ENCODE measurements at regions not wholly inside any gene's neighbourhood (a gene's known extent, or its start where the extent isn't known, plus 50 kb on each side); places are given as distances from the start of the nearest gene placed in this dataset.
"Not testable (repeated sequence)": the region's sequence is repeated elsewhere in the genome, so short reads cannot be mapped to it uniquely, and the experiment has no call there.

DNA sequence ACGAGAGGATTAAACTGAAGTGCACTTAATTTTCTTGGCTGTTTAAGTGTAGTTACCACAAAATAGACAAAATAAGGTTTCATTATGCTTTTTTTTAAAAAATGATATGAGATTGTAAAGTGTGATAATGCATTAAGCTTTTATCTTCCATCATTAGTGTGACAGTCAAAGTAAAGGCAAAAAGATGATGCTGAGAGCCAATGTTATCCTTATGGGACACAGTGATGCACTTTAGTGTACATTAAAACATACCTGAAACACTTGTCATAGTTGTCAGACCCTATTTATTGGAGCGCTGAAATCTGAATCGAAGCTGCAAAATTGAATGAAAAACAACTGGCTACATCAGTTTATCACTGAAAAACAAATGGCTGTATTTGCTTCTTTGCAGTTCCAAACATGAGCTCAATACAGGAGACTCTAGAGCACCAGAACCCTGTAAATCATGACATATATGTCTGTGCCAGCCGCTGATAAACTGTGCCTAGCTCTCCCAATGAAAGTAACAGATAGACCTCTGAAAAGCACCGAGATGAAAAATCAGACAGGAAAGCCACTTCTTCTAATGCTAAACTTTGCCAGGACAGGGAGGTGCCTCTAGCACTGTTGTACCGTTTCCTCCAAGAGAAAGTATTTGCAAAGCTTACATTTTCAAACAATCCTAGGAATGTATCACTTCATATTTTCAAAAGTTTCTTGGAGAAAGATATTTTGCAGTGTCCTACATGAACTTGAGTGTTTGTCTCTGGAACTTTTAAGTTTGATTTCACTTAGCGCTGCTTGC, 120.7 kb upstream of the TMPRSS15 start:
- no peak for ATAC-seq
- no peak overlapping the region for H3K4me3 Mint-ChIP-seq
- H3K27ac Mint-ChIP-seq: no peak overlapping the region

DNA sequence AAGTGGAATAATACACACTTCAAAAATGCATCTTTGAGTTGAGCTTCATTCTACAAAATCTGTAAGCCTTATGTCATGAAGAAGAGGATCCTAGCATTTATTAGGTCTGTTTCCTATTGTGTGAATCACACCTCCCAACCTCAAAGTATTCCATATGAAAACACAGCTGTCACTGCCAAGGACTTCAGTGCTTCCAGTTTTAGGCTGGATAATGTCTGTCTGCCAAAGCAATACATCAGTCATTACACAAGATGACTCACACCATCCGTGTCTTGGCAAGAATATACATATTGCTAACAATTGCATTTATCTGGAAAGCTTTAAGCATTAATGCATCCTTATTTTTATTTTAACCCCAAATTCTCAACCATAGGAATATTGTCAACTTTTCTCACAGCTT, 125.7 kb upstream of the TMPRSS15 start:
- Mint-ChIP-seq H3K27ac (no peak overlapping the region), H3K36me3 (ENCODE audit: low read depth) (no peaks in the 10 kb centered on the region), H3K9me3 (no peaks in the 10 kb centered on the region), H3K4me3 (no peak overlapping the region), H3K4me1 (no peaks in the 10 kb centered on the region), H3K27me3 (no peaks in the 10 kb centered on the region)
- DNase-seq: no peak
- ATAC-seq: no peak

More for the DNA sequence above, 120.7 kb upstream of the TMPRSS15 start:
- no peaks in the 10 kb centered on the region for H3K4me1 Mint-ChIP-seq
- no peak for DNase-seq
- no peaks in the 10 kb centered on the region for H3K9me3 Mint-ChIP-seq
- no peaks in the 10 kb centered on the region for H3K27me3 Mint-ChIP-seq
- no peaks in the 10 kb centered on the region for H3K36me3 Mint-ChIP-seq (ENCODE audit: low read depth)

DNA sequence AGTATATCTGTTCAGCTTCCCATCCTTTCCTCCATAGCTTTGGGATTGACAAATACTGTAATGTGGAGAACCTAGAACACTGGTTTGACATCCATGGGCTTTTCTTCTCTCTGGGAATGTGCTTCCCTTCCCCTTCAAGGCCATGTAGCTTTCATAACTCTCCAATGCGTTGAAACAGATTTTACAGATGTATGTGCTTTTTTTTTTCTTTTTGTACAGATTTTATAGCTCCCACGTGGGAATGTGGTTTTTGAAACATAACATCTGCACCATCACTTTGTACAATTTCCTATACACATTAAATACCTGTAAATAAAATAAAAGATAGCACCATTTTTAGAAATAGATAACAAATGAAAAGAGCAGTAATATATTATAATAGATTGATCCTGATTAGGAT, 138.5 kb upstream of the TMPRSS15 start:
- DNase-seq: no peak
- Mint-ChIP-seq H3K4me1 (no peaks in the 10 kb centered on the region), H3K27ac (no peak overlapping the region), H3K36me3 (ENCODE audit: low read depth) (no peaks in the 10 kb centered on the region), H3K27me3 (no peaks in the 10 kb centered on the region), H3K4me3 (no peak overlapping the region), H3K9me3 (peaks cover 4% of the 10 kb centered on the region)
- ATAC-seq: no peak

DNA sequence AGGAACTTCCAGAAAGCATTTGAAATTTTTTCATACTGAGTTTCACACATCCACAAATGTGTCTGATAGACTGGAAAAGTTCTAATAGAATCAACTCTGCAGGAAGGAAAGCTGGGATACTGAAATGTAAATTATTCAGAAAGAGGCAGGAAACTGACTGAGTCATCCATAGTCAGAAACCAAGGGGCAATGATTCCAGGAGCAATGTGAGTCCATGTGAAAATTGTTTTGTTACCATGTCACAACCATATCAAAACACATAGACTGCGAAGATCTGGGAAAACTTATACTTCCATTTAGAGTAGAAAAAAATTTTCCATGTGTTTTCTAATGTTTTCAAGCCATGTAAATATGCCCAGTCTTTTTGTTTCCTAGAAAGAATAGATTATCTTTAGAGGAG, 142.3 kb upstream of the TMPRSS15 start:
- Mint-ChIP-seq H3K4me1 (no peaks in the 10 kb centered on the region), H3K36me3 (ENCODE audit: low read depth) (no peaks in the 10 kb centered on the region), H3K9me3 (peaks cover 4% of the 10 kb centered on the region), H3K4me3 (no peak overlapping the region), H3K27me3 (no peaks in the 10 kb centered on the region), H3K27ac (no peak overlapping the region)
- ATAC-seq (no peak), DNase-seq (no peak)

DNA sequence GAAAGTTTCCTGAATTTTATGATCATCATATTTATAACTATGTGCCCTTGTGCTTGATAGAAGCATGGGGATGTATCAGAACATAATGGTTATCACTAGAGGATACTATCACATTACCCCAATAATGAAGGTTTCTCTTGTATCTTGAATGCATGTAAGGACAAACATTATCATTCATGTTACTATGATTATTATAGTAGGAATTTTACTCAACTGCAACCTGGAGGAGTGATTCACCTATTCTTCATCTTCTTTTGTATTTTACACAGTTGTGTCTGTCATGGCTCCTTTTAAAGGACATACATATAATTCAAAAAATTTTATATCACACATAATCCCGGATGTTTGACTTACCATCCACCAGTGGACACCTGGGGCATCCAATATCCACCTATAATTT, 143.8 kb upstream of the TMPRSS15 start:
- Mint-ChIP-seq H3K27ac (no peak overlapping the region), H3K4me3 (no peak overlapping the region), H3K9me3 (peaks cover 4% of the 10 kb centered on the region), H3K27me3 (no peaks in the 10 kb centered on the region), H3K4me1 (no peaks in the 10 kb centered on the region), H3K36me3 (ENCODE audit: low read depth) (no peaks in the 10 kb centered on the region)
- no peak for DNase-seq
- no peak for ATAC-seq

DNA sequence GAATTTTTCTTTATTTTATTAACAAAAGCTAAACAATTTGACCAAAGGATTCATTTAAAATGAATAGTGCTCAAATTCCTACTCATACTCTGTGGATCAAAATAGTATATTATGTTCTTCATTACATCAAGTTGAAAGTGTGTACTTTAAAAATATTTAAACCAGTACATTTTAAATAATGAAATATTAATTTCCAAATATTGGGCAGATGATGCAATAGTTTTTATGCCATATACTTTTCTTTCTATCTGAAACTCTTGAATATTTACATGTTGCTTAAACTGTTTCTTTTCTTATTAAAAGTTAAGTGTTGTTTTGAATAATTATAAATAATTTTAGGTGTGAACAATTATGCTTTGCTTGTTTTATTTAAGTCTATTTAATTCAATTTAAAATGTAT, 144.7 kb upstream of the TMPRSS15 start:
- ATAC-seq (no peak), DNase-seq (no peak)
- Mint-ChIP-seq H3K4me1 (no peaks in the 10 kb centered on the region), H3K9me3 (peaks cover 4% of the 10 kb centered on the region), H3K4me3 (no peak overlapping the region), H3K36me3 (ENCODE audit: low read depth) (no peaks in the 10 kb centered on the region), H3K27me3 (no peaks in the 10 kb centered on the region), H3K27ac (no peak overlapping the region)

DNA sequence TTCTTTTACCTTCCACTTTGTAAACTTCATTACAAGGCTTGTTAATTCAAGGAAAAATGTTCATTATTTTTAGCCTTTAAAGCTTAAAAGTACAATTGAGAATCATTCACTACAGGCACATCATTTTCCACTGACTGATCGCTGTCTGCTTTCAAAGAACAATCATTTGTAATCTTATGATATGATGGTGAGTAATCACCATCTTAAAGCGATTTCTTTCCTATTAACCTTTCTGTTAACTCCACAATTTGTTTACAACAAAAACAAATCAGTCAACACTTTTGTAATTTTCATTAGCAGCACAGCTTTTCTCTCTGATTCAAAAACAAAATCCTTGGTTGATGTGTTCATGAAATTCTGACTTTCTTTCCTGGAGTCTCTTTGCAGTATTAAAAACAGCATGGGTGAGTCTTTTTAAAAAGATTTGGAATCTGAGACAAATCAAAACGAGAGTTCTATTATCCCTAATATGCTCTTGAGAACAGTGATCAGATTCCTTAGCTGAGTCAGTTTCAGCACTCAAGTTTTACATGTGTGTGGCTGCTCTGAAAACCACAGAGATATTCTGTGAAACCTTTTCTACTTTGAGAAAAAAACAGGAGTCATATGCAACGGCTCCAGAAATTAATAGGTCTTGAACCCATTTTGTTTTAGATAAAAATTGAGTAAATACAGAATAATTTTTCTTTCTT, 145.8 kb upstream of the TMPRSS15 start:
- Mint-ChIP-seq H3K27me3 (no peaks in the 10 kb centered on the region), H3K36me3 (ENCODE audit: low read depth) (no peaks in the 10 kb centered on the region), H3K27ac (no peak overlapping the region), H3K9me3 (peaks cover under 1% of the 10 kb centered on the region), H3K4me3 (no peak overlapping the region), H3K4me1 (no peaks in the 10 kb centered on the region)
- ATAC-seq (no peak), DNase-seq (no peak)

DNA sequence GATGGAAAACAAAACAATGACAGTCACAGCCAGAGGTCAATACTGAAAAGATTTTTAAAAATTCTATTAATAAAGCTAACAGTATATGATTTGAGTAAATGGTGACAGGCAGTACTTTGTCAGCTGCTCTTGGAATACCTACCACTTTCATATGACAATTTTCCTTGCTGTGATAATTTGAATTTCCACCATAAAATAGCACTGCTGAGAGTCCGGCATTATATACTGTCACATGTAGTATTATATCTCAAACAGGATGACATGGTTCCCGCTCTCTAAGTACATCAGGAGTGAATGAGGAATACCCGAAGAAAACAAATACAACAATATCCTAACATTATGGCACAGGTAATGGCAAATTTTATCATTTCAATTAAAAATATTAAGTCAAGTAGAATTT, 146.8 kb upstream of the TMPRSS15 start:
- no peaks in the 10 kb centered on the region for H3K4me1 Mint-ChIP-seq
- no peaks in the 10 kb centered on the region for H3K36me3 Mint-ChIP-seq (ENCODE audit: low read depth)

DNA sequence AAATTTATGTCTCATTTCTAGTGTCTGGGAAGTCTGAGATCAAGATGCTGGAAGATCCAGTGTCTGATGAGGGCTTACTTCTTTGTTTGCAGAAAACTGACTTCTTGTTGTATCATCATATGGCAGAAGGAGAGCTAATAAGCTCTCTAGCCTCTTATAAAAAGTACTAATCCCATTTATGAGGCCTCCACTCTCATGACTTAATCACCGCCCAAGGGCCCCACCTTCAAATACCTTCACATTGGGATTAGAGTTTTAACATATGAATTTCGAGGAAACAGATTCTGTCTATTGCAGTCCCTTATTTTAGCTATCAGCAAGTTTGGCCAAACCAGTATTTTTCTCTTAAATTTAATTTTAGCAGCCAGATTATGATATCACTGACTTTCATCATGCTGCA, 150.2 kb upstream of the TMPRSS15 start:
- DNase-seq (no peak), ATAC-seq (no peak)
- no peaks in the 10 kb centered on the region for H3K4me1 Mint-ChIP-seq
- no peaks in the 10 kb centered on the region for H3K27me3 Mint-ChIP-seq
- no peak overlapping the region for H3K4me3 Mint-ChIP-seq
- no peaks in the 10 kb centered on the region for H3K9me3 Mint-ChIP-seq
- H3K36me3 Mint-ChIP-seq (ENCODE audit: low read depth): no peaks in the 10 kb centered on the region
- no peak overlapping the region for H3K27ac Mint-ChIP-seq

More for the DNA sequence above, 146.8 kb upstream of the TMPRSS15 start:
- ATAC-seq: no peak
- Mint-ChIP-seq H3K27ac (no peak overlapping the region), H3K27me3 (no peaks in the 10 kb centered on the region), H3K4me3 (no peak overlapping the region), H3K9me3 (no peaks in the 10 kb centered on the region)
- DNase-seq: no peak

DNA sequence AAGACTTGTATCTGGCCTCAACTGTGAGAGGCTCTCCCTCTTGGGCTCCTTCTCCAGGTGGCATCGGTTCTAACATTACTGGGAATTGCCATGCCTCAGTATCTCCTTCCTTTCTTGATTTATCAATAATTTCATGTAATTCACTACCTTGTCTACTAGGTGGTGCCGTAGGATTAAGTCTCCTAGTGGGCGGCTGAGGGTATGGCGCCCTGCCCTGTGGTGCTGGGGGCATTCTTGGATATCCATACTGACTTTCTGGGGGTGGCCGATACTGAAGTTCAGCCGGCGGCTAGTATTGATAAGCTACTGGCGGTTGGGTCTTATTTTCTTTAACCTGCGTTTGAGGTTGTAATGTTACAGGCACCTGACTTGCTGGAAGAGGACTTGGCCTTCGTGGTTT, 164.2 kb upstream of the TMPRSS15 start:
- not testable (repeated sequence) for H3K27me3 Mint-ChIP-seq; ATAC-seq; H3K9me3 Mint-ChIP-seq; H3K36me3 Mint-ChIP-seq (ENCODE audit: low read depth); DNase-seq; H3K4me1 Mint-ChIP-seq; H3K4me3 Mint-ChIP-seq; H3K27ac Mint-ChIP-seq

DNA sequence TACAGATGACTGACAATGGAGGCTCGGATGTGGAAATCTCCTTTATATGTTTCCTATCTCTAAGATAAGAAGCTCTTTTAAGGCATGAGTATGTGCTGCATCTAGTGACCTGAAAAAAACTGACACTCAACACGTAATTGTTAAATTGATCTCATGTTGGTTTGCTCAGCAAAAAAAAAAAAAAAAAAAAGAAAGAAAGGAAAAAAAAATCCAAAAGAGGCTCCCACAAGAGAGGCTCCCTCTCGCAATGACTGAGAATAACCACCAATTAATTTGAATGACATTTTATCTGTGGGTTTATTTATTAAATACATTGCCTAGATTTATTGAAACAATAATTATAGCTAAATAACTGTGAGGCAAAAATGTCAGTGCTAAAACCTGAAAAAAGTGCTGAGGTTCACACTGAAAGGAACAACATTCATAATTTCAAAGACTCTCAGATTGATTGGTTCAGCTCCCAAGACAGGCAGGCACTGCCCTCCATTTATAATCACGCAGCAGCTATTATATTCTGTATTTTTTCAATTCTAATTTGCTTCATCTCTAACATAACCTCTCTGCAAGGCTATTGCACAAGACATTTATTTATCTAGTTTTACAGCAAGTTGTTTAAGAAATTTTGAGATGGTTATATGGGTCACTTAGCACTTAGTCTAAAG, 184.5 kb upstream of the TMPRSS15 start:
- ATAC-seq (no peak), DNase-seq (no peak)
- Mint-ChIP-seq H3K27me3 (no peaks in the 10 kb centered on the region), H3K36me3 (ENCODE audit: low read depth) (no peaks in the 10 kb centered on the region), H3K27ac (no peak overlapping the region), H3K4me3 (no peak overlapping the region), H3K9me3 (peaks cover 3% of the 10 kb centered on the region), H3K4me1 (no peaks in the 10 kb centered on the region)

DNA sequence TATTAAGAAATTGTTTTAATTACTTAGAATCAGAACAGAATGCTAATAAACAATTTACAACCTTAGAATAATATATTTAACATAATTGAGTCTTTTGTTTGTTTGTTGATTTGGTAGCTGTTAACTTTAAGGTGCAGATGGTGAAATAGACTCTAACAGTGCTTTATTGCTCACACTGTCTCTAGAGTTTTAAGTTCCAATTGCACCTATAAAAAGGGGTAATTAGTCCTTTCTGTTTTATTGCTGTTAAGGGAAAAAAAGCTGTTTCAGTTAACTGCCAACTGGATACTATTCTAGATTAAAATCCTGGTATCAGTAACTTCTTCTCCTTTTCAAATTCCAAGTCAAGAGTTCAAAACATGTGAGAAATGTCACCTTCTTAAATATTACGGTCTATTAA, 197.6 kb upstream of the TMPRSS15 start:
- H3K27me3 Mint-ChIP-seq: no peaks in the 10 kb centered on the region
- H3K9me3 Mint-ChIP-seq: peaks cover 16% of the 10 kb centered on the region
- H3K4me3 Mint-ChIP-seq: no peak overlapping the region
- DNase-seq: no peak
- ATAC-seq: no peak
- H3K4me1 Mint-ChIP-seq: no peaks in the 10 kb centered on the region
- no peaks in the 10 kb centered on the region for H3K36me3 Mint-ChIP-seq (ENCODE audit: low read depth)
- no peak overlapping the region for H3K27ac Mint-ChIP-seq

DNA sequence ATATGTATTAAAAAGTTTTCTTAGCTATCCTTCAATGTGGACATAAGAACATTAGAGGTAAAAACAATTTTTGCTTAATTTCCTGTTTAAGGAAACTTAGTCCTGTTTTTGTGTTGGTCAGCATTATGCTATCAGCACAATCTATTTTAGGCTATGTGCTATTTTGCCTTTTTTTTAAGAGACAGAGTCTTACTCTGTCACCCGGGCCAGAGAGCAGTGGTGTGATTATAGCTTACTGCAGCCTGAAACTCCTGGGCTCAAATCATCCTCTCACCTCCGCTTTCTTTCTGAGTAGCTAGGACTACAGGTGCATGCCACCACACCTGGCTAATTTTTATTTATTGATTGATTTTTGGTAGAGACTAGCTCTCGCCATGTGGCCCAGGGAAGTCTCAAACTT, 199.1 kb upstream of the TMPRSS15 start:
- no peaks in the 10 kb centered on the region for H3K4me1 Mint-ChIP-seq
- no peak overlapping the region for H3K4me3 Mint-ChIP-seq
- no peaks in the 10 kb centered on the region for H3K36me3 Mint-ChIP-seq (ENCODE audit: low read depth)
- H3K9me3 Mint-ChIP-seq: peaks cover 16% of the 10 kb centered on the region
- DNase-seq: no peak
- ATAC-seq: no peak
- H3K27ac Mint-ChIP-seq: no peak overlapping the region
- H3K27me3 Mint-ChIP-seq: no peaks in the 10 kb centered on the region

DNA sequence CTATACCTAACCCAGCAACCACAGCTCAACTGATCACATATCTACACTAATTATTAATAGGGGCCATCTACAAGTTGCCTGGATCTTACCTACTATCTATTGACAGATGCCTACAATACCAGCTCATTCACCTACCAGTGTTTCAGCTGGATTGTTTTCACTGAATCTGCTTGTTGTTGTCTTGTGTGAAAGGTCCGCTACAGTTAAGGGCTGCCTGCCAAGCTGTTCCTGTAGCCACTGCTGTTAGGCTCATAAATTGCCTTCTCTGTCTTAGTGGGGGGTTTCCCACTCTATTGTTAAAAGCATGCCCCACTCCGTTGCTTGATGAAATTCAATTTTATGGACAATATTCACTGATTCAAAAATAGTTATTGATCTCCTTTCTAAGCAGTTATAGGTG, 199.7 kb upstream of the TMPRSS15 start:
- Mint-ChIP-seq H3K27me3 (no peaks in the 10 kb centered on the region), H3K9me3 (peaks cover 16% of the 10 kb centered on the region), H3K4me3 (no peak overlapping the region), H3K4me1 (no peaks in the 10 kb centered on the region), H3K36me3 (ENCODE audit: low read depth) (no peaks in the 10 kb centered on the region), H3K27ac (no peak overlapping the region)
- no peak for DNase-seq
- no peak for ATAC-seq

DNA sequence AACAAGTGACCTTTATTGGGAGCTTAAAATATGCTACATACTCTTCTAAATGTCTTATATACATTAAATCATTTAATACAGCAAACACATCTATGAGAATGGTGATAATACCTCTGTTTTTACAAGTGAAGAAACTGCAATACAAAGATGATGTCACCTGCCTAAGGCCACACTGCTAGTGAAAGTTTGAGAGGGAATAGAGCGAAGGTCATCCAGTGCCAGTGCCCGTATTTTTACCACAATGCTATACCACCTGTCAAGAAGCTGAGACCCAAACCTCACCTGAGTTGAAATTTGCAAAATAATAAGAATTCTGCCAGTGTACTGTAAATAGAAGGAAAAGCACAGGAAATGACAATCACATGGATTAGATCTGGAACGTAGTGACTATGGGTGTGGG, 200.4 kb upstream of the TMPRSS15 start:
- ATAC-seq: no peak
- Mint-ChIP-seq H3K27me3 (no peaks in the 10 kb centered on the region), H3K27ac (no peak overlapping the region), H3K4me3 (no peak overlapping the region), H3K36me3 (ENCODE audit: low read depth) (no peaks in the 10 kb centered on the region), H3K9me3 (peaks cover 12% of the 10 kb centered on the region), H3K4me1 (no peaks in the 10 kb centered on the region)
- DNase-seq: no peak
